Suppressor macrophage treated with lipopolysaccharide for 4 hours (primary cell): ENCODE measurements at regions not wholly inside any gene's neighbourhood (a gene's known extent, or its start where the extent isn't known, plus 50 kb on each side); places are given as distances from the start of the nearest gene placed in this dataset.

ENCODE experiments used
- DNase-seq: peaks from one replicate; pipeline ENCODE4 v3.0.0-alpha.2; 2020

GRCh38 chr9:99725852-99726251 lies 95.8 kb upstream of the NR4A3 start:
- no peak for DNase-seq

- no peak for DNase-seq
Observed at GRCh38 chr9:99726758-99727157, 94.9 kb upstream of the NR4A3 start.

GRCh38 chr9:99730062-99730461 lies 91.6 kb upstream of the NR4A3 start:
- no peak for DNase-seq

- DNase-seq, result no peak
Observed at GRCh38 chr9:99731950-99732349, 89.7 kb upstream of the NR4A3 start.

- peak; percentile 53 for DNase-seq
Observed at GRCh38 chr9:99732715-99733114, 89.0 kb upstream of the NR4A3 start.

- DNase-seq, result no peak
Observed at GRCh38 chr9:99735041-99735440, 86.6 kb upstream of the NR4A3 start.

GRCh38 chr9:99736291-99736690 lies 85.4 kb upstream of the NR4A3 start:
- DNase-seq, result no peak

- no peak for DNase-seq
Observed at GRCh38 chr9:99737649-99738048, 84.0 kb upstream of the NR4A3 start.

- DNase-seq, result peak; percentile 10
Observed at GRCh38 chr9:99743006-99743405, 78.7 kb upstream of the NR4A3 start.

GRCh38 chr9:99743455-99743854 lies 78.2 kb upstream of the NR4A3 start:
- no peak for DNase-seq

- no peak for DNase-seq
Observed at GRCh38 chr9:99744132-99744531, 77.6 kb upstream of the NR4A3 start.

GRCh38 chr9:99745085-99745484 lies 76.6 kb upstream of the NR4A3 start:
- no peak for DNase-seq

- peak; percentile 66 for DNase-seq
Observed at GRCh38 chr9:99746406-99746805, 75.3 kb upstream of the NR4A3 start.

GRCh38 chr9:99748266-99748665 lies 73.4 kb upstream of the NR4A3 start:
- DNase-seq, result peak; percentile 93

GRCh38 chr9:99748676-99749075 lies 73.0 kb upstream of the NR4A3 start:
- peak; percentile 70 for DNase-seq

- DNase-seq, result no peak
Observed at GRCh38 chr9:99749641-99750040, 72.0 kb upstream of the NR4A3 start.

GRCh38 chr9:99750526-99750925 lies 71.2 kb upstream of the NR4A3 start:
- peak; percentile 37 for DNase-seq

GRCh38 chr9:99752417-99753109 lies 69.1 kb upstream of the NR4A3 start:
- DNase-seq, result peak; percentile 51

- no peak for DNase-seq
Observed at GRCh38 chr9:99753436-99753835, 68.2 kb upstream of the NR4A3 start.

GRCh38 chr9:99760421-99760820 lies 61.3 kb upstream of the NR4A3 start:
- no peak for DNase-seq

- DNase-seq, result peak; percentile 78
Observed at GRCh38 chr9:99762470-99762869, 59.2 kb upstream of the NR4A3 start.
